ENCODE measurements at regions not wholly inside any gene's neighbourhood (a gene's known extent, or its start where the extent isn't known, plus 50 kb on each side); places are given as distances from the start of the nearest gene placed in this dataset.

DNA sequence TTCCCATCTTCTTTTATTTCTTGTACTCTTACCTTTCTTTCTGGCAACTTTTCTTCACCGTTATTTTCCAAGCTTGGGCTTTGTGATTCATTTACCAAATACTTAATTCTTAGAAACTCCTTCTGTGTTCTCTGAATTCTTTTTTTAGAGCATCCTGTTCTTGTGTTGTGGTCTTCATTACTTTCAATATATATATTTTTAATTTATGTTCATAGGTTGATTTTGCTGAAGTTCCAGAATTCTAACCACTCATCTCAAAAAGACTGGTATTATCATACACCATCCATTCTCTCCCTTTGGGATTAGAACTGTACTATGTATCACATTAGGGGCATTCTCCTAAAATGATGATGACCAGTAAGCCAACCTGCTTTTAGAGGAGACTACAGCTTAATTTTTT, 362.3 kb upstream of the CBLB start:
- Histone ChIP-seq H3K4me1 (ENCODE audit: control insufficient read depth, insufficient read depth, low read length) (no peaks in the 10 kb centered on the region), H3K9me3 (ENCODE audit: control insufficient read depth, low read length) (no peaks in the 10 kb centered on the region), H3K27ac (ENCODE audit: insufficient read depth, low read depth, low read length, poor library complexity, severe bottlenecking) (no peak overlapping the region), H3K36me3 (ENCODE audit: control insufficient read depth, insufficient read depth, low read length) (no peaks in the 10 kb centered on the region), H3K27me3 (ENCODE audit: control insufficient read depth, insufficient read depth, low read length, poor library complexity, severe bottlenecking) (no peaks in the 10 kb centered on the region), H3K4me3 (ENCODE audit: insufficient read depth, low read depth, low read length) (no peak overlapping the region)
- 92 to 100% methylated on average over 1 of the region's 1 CpG for WGBS, 2 experiments

DNA sequence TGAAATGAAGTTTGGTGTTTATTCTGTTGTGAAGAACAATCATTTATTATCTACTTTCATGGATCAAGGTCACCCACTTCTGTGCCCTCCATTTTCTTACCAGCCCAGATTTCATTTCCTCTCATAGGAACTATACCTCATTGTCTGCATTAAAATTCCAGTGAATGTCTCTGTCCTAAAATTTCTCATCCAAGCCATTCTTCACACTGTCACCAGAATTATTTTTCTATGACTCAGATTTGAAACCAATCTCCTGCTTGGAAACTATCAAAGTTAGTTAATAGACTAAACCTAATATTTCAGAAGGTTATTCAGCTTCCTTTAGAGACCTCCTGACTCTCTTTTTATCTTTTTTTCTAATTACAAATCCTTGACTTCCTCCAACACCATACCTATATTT, 364.1 kb upstream of the CBLB start:
- Histone ChIP-seq H3K27ac (ENCODE audit: insufficient read depth, low read depth, low read length, poor library complexity, severe bottlenecking) (no peak overlapping the region), H3K36me3 (ENCODE audit: control insufficient read depth, insufficient read depth, low read length) (no peaks in the 10 kb centered on the region), H3K4me3 (ENCODE audit: insufficient read depth, low read depth, low read length) (no peak overlapping the region), H3K27me3 (ENCODE audit: control insufficient read depth, insufficient read depth, low read length, poor library complexity, severe bottlenecking) (no peaks in the 10 kb centered on the region), H3K9me3 (ENCODE audit: control insufficient read depth, low read length) (no peaks in the 10 kb centered on the region), H3K4me1 (ENCODE audit: control insufficient read depth, insufficient read depth, low read length) (no peaks in the 10 kb centered on the region)

DNA sequence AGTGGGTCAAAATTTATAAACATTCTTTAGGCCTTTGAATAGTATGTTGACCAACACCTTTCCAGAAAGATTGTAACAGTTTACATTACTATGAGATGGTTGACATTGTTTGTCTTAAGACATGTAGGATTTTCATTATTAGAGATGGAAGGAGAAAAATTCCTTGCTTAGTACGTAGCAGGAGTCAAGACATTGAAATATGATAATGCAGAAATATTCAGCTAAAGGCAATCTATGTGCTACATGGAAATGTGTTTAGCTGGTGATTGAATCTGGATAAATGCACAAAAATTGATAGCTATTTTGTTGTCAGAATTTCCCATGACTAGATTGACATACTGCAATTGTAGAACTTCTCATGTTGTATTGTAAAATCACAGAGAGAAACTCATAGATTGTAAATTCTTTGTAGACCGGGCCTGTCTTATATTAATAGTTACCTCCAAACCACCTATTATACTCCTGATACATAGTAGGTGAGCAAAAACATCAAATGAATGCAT, 370.4 kb upstream of the CBLB start:
- WGBS, 2 experiments, result 94 to 100% methylated on average over 1 of the region's 2 CpGs
- H3K9me3 ChIP-seq (ENCODE audit: control insufficient read depth, low read length), result no peaks in the 10 kb centered on the region

DNA sequence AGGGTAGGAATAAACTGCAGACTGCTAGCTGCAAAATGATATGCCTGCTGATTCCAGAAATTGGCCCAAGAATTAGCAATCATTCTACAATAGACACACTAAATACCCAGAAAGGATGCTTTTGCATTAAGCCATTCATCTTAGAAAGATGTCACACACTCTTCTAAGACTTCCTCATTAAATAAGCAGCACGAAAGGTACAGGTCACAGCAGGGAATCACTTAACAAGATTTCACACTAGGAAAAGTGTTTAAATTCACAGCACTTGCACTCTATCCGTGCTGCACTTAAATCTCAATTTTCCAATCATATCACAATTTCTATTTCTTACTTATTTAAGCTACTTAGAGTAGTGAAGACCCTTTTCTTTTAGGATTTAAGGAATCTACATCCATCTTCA, 372.8 kb upstream of the CBLB start:
- Histone ChIP-seq H3K4me1 (ENCODE audit: control insufficient read depth, insufficient read depth, low read length) (no peaks in the 10 kb centered on the region), H3K27me3 (ENCODE audit: control insufficient read depth, insufficient read depth, low read length, poor library complexity, severe bottlenecking) (no peaks in the 10 kb centered on the region), H3K27ac (ENCODE audit: insufficient read depth, low read depth, low read length, poor library complexity, severe bottlenecking) (no peak overlapping the region), H3K9me3 (ENCODE audit: control insufficient read depth, low read length) (no peaks in the 10 kb centered on the region), H3K4me3 (ENCODE audit: insufficient read depth, low read depth, low read length) (no peak overlapping the region), H3K36me3 (ENCODE audit: control insufficient read depth, insufficient read depth, low read length) (no peaks in the 10 kb centered on the region)
- WGBS, 2 experiments, result 48 to 60% methylated on average over 2 of the region's 2 CpGs

More for the DNA sequence above, 370.4 kb upstream of the CBLB start:
- Histone ChIP-seq H3K4me3 (ENCODE audit: insufficient read depth, low read depth, low read length) (no peak overlapping the region), H3K36me3 (ENCODE audit: control insufficient read depth, insufficient read depth, low read length) (no peaks in the 10 kb centered on the region), H3K4me1 (ENCODE audit: control insufficient read depth, insufficient read depth, low read length) (no peaks in the 10 kb centered on the region), H3K27ac (ENCODE audit: insufficient read depth, low read depth, low read length, poor library complexity, severe bottlenecking) (no peak overlapping the region), H3K27me3 (ENCODE audit: control insufficient read depth, insufficient read depth, low read length, poor library complexity, severe bottlenecking) (no peaks in the 10 kb centered on the region)

- WGBS, 2 experiments, result 90 to 97% methylated on average over 3 of the region's 3 CpGs
- H3K27ac ChIP-seq (ENCODE audit: insufficient read depth, low read depth, low read length, poor library complexity, severe bottlenecking), result no peak overlapping the region
- H3K9me3 ChIP-seq (ENCODE audit: control insufficient read depth, low read length), result no peaks in the 10 kb centered on the region
- no peaks in the 10 kb centered on the region for H3K36me3 ChIP-seq (ENCODE audit: control insufficient read depth, insufficient read depth, low read length)
- H3K4me1 ChIP-seq (ENCODE audit: control insufficient read depth, insufficient read depth, low read length), result no peaks in the 10 kb centered on the region
- H3K27me3 ChIP-seq (ENCODE audit: control insufficient read depth, insufficient read depth, low read length, poor library complexity, severe bottlenecking), result no peaks in the 10 kb centered on the region
- no peak overlapping the region for H3K4me3 ChIP-seq (ENCODE audit: insufficient read depth, low read depth, low read length)
Measured at GRCh38 chr3:106242781-106243180, 374.0 kb upstream of the CBLB start.

DNA sequence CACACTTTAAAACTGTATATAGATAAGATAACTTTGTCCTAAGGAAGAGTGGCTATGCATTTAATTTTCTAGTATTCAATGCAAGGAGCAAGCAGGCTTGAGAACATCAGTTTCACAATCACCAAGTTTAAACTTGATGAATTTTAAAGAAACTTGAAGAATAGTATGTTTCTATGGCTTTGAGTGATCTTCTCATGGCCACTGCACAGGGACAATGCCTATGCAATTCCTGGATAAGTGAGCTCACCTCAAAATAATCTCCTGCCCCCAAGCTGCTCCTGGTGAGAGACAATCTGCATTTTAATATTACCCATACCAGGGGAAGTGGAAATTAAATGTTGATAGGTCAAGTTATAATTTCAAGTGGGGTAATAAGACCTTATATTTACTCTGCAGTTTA, 376.6 kb upstream of the CBLB start:
- H3K9me3 ChIP-seq (ENCODE audit: control insufficient read depth, low read length), result no peaks in the 10 kb centered on the region
- no peak overlapping the region for H3K4me3 ChIP-seq (ENCODE audit: insufficient read depth, low read depth, low read length)
- H3K27ac ChIP-seq (ENCODE audit: insufficient read depth, low read depth, low read length, poor library complexity, severe bottlenecking), result no peak overlapping the region
- no peaks in the 10 kb centered on the region for H3K27me3 ChIP-seq (ENCODE audit: control insufficient read depth, insufficient read depth, low read length, poor library complexity, severe bottlenecking)
- no peaks in the 10 kb centered on the region for H3K36me3 ChIP-seq (ENCODE audit: control insufficient read depth, insufficient read depth, low read length)
- H3K4me1 ChIP-seq (ENCODE audit: control insufficient read depth, insufficient read depth, low read length), result no peaks in the 10 kb centered on the region

DNA sequence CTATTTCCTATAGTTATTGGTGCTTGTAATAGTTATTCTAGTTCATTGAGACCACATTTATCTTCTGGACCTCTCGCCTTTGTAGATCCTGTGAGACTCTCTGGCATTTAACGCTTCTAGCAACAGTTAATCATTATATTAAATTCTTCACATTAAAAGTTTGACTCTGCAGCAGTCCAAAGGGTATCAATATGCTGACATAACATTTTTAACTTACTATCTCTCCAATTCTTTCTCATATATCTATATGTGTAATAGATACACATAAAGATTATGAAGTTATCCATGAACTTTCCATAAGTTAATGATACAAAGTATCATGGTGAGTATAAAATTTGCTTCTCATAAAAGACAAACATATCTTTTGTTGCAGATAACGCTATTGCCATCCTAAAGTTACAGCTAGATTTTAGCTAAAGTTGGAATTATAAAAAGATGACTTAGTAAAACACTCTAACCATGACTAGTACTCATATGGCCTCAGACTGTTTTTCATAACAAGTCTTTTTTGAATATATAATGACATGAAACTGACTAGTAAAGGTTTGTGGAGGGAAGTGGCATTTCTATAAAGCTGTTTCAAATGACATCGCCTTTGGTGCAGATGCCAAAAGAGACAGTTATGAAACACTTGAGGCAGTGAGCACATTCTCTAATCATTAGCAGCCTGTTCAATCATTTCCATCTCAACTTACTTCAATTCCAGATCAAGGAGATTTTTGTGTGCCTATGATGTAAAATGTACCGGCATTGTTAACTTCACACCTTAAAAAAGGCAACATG, 379.3 kb upstream of the CBLB start:
- whole genome bisulfite sequencing, 2 experiments, result 95 to 98% methylated on average over 3 to 4 of the region's 5 CpGs
- H3K4me1 ChIP-seq (ENCODE audit: control insufficient read depth, insufficient read depth, low read length), result no peaks in the 10 kb centered on the region

DNA sequence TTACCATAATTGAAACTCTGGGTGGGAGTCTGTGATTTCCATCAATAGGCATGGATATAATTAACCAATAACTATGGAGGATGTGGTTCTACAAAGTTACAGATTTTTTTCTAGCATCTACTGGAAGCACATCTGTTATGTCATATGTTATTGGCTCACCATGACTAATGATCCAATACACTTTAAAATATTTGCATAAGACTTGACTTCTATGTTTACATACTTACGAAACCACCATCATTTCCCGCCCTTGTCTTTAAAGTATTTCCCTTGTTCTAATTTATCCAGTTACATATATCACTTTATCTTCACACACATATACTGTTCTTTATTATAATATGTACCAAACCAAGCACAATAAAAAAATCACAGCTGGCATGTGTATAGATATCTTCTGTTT, 380.3 kb upstream of the CBLB start:
- H3K4me3 ChIP-seq (ENCODE audit: insufficient read depth, low read depth, low read length), result no peak overlapping the region
- H3K27ac ChIP-seq (ENCODE audit: insufficient read depth, low read depth, low read length, poor library complexity, severe bottlenecking), result no peak overlapping the region
- WGBS, 2 experiments, result 96% methylated on average over 2 of the region's 2 CpGs
- H3K9me3 ChIP-seq (ENCODE audit: control insufficient read depth, low read length), result no peaks in the 10 kb centered on the region
- H3K4me1 ChIP-seq (ENCODE audit: control insufficient read depth, insufficient read depth, low read length), result no peaks in the 10 kb centered on the region
- no peaks in the 10 kb centered on the region for H3K27me3 ChIP-seq (ENCODE audit: control insufficient read depth, insufficient read depth, low read length, poor library complexity, severe bottlenecking)
- H3K36me3 ChIP-seq (ENCODE audit: control insufficient read depth, insufficient read depth, low read length), result no peaks in the 10 kb centered on the region

More for the DNA sequence above, 379.3 kb upstream of the CBLB start:
- no peaks in the 10 kb centered on the region for H3K9me3 ChIP-seq (ENCODE audit: control insufficient read depth, low read length)
- H3K4me3 ChIP-seq (ENCODE audit: insufficient read depth, low read depth, low read length), result no peak overlapping the region
- no peak overlapping the region for H3K27ac ChIP-seq (ENCODE audit: insufficient read depth, low read depth, low read length, poor library complexity, severe bottlenecking)
- H3K27me3 ChIP-seq (ENCODE audit: control insufficient read depth, insufficient read depth, low read length, poor library complexity, severe bottlenecking), result no peaks in the 10 kb centered on the region
- H3K36me3 ChIP-seq (ENCODE audit: control insufficient read depth, insufficient read depth, low read length), result no peaks in the 10 kb centered on the region

DNA sequence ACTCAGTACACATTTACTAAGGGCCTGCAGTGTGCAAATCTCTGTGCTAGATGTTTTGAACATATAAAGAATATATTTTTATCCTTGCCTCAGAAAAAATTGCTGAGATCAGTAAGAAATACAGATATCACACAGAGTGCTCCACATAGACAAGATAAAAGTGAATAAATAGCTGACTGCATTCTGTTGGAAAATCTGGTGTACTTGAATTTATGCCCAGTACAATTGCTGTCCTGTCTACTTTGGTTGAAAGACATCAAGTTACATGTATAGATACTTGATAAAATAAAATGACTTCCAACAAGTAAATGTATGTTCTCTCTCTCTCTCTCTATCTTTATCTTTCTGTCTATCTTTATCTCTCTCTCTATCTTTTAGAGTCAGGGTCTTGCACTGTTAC, 381.2 kb upstream of the CBLB start:
- Histone ChIP-seq H3K36me3 (ENCODE audit: control insufficient read depth, insufficient read depth, low read length) (no peaks in the 10 kb centered on the region), H3K9me3 (ENCODE audit: control insufficient read depth, low read length) (no peaks in the 10 kb centered on the region), H3K27ac (ENCODE audit: insufficient read depth, low read depth, low read length, poor library complexity, severe bottlenecking) (no peak overlapping the region), H3K4me3 (ENCODE audit: insufficient read depth, low read depth, low read length) (no peak overlapping the region), H3K4me1 (ENCODE audit: control insufficient read depth, insufficient read depth, low read length) (no peaks in the 10 kb centered on the region), H3K27me3 (ENCODE audit: control insufficient read depth, insufficient read depth, low read length, poor library complexity, severe bottlenecking) (no peaks in the 10 kb centered on the region)

DNA sequence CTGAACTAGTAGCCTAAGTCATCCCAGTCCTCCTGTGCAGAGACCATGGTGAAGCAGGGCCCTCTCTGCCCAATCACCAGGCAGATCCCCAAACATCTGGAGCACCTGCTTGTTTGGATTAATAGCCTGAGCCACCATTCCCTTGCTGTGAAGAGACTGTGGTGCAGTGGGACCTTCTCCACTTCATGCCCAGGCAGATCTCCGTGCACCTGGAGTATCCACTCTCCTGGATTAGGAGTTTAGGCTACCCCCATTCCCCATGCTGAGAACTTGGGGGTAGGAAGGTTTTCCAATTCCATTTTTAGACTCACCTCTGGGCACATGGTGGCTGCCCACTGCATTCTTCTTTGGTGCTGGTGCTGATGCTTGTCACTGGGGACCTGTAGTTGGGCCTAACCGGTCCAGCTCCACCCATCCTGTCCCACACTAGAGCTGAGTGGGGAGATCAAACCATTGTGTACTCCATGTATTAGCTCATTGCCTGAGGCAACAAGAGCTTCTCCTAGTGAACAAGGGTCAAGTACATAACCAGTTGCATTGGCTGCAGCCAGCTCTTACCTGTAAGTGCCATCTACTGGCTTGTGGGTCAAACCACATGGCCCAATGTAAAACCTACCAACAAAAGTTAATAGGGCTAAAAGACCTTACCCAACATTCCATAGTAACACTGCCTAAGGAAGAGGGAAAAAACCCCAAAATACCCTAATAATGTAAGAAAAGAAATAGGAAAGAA, 382.5 kb upstream of the CBLB start:
- 87 to 95% methylated on average over 2 of the region's 2 CpGs for WGBS, 2 experiments
- no peak overlapping the region for H3K27ac ChIP-seq (ENCODE audit: insufficient read depth, low read depth, low read length, poor library complexity, severe bottlenecking)
- no peaks in the 10 kb centered on the region for H3K36me3 ChIP-seq (ENCODE audit: control insufficient read depth, insufficient read depth, low read length)
- H3K27me3 ChIP-seq (ENCODE audit: control insufficient read depth, insufficient read depth, low read length, poor library complexity, severe bottlenecking), result no peaks in the 10 kb centered on the region
- H3K9me3 ChIP-seq (ENCODE audit: control insufficient read depth, low read length), result no peaks in the 10 kb centered on the region
- no peaks in the 10 kb centered on the region for H3K4me1 ChIP-seq (ENCODE audit: control insufficient read depth, insufficient read depth, low read length)
- H3K4me3 ChIP-seq (ENCODE audit: insufficient read depth, low read depth, low read length), result no peak overlapping the region
